Fibroblast of mammary gland (primary cell): ENCODE measurements at regions not wholly inside any gene's neighbourhood (a gene's known extent, or its start where the extent isn't known, plus 50 kb on each side); places are given as distances from the start of the nearest gene placed in this dataset.

Experiments
- DNase-seq: peaks from one replicate; pipeline ENCODE4 v3.0.0-alpha.2; 2010; ENCODE audit warnings: low read depth
- H3K4me3 ChIP-seq: 2 replicates; pipeline ENCODE4 v1.5.1; 2011; ENCODE audit warnings: low read depth, mild to moderate bottlenecking, low read length, moderate library complexity; ENCODE audit not compliant: control insufficient read depth
- CTCF ChIP-seq: conservative IDR thresholded peaks from 2 replicates; pipeline ENCODE4 v1.5.1; 2011; ENCODE audit warnings: low read depth, low read length, inconsistent platforms; ENCODE audit not compliant: control insufficient read depth, insufficient read depth

GRCh38 chr6:135586844-135587243 lies 89.3 kb upstream of the AHI1 start:
- DNase-seq, result no peak
- no peak for TF ChIP-seq CTCF
- H3K4me3 ChIP-seq, result no peak overlapping the region

- no peak for TF ChIP-seq CTCF
- no peak overlapping the region for H3K4me3 ChIP-seq
- no peak for DNase-seq
These were observed 94.7 kb upstream of the AHI1 start for GRCh38 chr6:135592276-135592675.

GRCh38 chr6:135594000-135594399 lies 96.5 kb upstream of the AHI1 start:
- H3K4me3 ChIP-seq, result no peak overlapping the region
- no peak for DNase-seq
- TF ChIP-seq CTCF, result no peak

- no peak for TF ChIP-seq CTCF
- no peak for DNase-seq
These were observed 102.7 kb upstream of the AHI1 start for GRCh38 chr6:135600086-135600702.

GRCh38 chr6:135600931-135601330 lies 103.4 kb upstream of the AHI1 start:
- no peak for TF ChIP-seq CTCF
- no peak for DNase-seq
- H3K4me3 ChIP-seq, result no peak overlapping the region

More at GRCh38 chr6:135600086-135600702, 102.7 kb upstream of the AHI1 start:
- H3K4me3 ChIP-seq, result no peak overlapping the region

GRCh38 chr6:135601857-135602256 lies 104.3 kb upstream of the AHI1 start:
- DNase-seq, result no peak
- no peak overlapping the region for H3K4me3 ChIP-seq
- no peak for TF ChIP-seq CTCF

- no peak overlapping the region for H3K4me3 ChIP-seq
- no peak for DNase-seq
These were observed 105.7 kb upstream of the AHI1 start for GRCh38 chr6:135603249-135603648.

More at GRCh38 chr6:135603249-135603648, 105.7 kb upstream of the AHI1 start:
- TF ChIP-seq CTCF, result no peak
